Tibial artery (tissue), 4 donors: ENCODE measurements at regions not wholly inside any gene's neighbourhood (a gene's known extent, or its start where the extent isn't known, plus 50 kb on each side); places are given as distances from the start of the nearest gene placed in this dataset.
A peak's percentile ranks its signal among the peaks of the same experiment; 100 is the strongest.

Source experiments
- DNase-seq, 2 donors: peaks; one replicate each; pipeline ENCODE4 v3.0.0-alpha.2; 2019
- H3K27ac ChIP-seq, 2 donors: fragments of 200-600 bp; sonication (generic) in 1 of 2; 1 replicate in 1 of 2; 2 replicates in 1 of 2; pipeline ENCODE4 v1.5.1; 2018 to 2019; ENCODE audit warnings: mild to moderate bottlenecking in 1 of 2
- H3K27me3 ChIP-seq, 2 donors: fragments of 200-600 bp; sonication (generic) in 1 of 2; one replicate each; pipeline versions ENCODE4 v1.5.1 to v1.6.0; 2016 to 2019
- H3K36me3 ChIP-seq, 3 donors: fragments of 200-600 bp; sonication (generic) in 2 of 3; one replicate each; pipeline ENCODE4 v1.5.1; 2016 to 2019; ENCODE audit warnings: mild to moderate bottlenecking in 2 of 3
- H3K4me1 ChIP-seq, 4 donors: fragments of 200-600 bp; sonication (generic) in 2 of 4; 1 replicate in 3 of 4; 2 replicates in 1 of 4; pipeline ENCODE4 v1.5.1; 2016 to 2019
- H3K4me3 ChIP-seq, 2 donors: fragments of 200-600 bp; sonication (generic) in 1 of 2; 1 replicate in 1 of 2; 2 replicates in 1 of 2; pipeline ENCODE4 v1.5.1; 2018 to 2019; ENCODE audit warnings: mild to moderate bottlenecking in 2 of 2
- H3K9me3 ChIP-seq, 3 donors: fragments of 200-600 bp; sonication (generic) in 1 of 3; one replicate each; pipeline ENCODE4 v1.5.1; 2016 to 2019
- intact Hi-C: fragments of 100-400 bp; cut with DNase I; formaldehyde crosslinking; loops from one replicate; pipeline ENCODE4 v1.15.0; 2023; ENCODE audit warnings: low total_unique reads
- TF ChIP-seq, protein P1 (sequence below), 2 experiments: fragments of 200-600 bp in 1 of 2; fragments of 450-650 bp in 1 of 2; IDR thresholded peaks; one replicate each; pipeline ENCODE4 v1.5.1; 2017 to 2019; ENCODE audit warnings: antibody characterized with exemption in 2 of 2, mild to moderate bottlenecking in 1 of 2, moderate library complexity in 1 of 2

DNA sequence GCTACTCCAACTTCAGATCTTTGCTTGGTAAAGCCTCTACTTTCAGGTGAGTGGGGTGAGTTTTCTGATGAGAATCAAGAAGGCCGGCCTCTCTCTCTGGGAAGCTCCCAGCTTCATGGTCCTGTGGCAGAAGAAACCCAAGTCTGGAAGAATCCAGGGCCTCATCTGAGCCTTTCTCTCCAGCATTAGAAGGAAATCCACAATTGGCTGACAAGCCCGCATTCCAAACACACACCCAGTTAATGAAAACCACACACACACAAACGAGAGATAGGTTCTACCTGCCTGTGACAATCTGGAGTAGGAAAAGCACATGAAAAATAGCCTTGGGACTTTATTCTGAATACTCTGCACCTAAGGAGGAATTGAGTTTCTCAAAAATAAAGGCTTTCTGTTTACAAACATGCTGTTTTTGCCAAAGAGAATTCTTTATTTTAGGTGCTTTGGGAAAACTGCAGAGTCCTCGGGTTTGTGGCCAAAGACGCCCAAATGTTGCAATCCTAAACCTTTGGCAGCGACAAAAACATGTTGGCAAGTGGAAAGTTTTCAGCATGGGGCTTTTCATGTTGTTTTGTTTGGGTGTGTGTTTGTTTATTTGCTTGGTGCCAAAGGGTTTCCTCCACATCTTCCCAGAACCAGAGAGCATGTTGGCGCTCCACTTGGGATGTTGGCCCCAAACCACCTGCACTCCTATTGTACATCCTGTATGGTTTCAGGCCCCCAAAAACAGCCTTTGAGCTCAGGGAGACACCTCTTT, 216.2 kb downstream of the SETD4 start:
- TF ChIP-seq, protein P1, sequence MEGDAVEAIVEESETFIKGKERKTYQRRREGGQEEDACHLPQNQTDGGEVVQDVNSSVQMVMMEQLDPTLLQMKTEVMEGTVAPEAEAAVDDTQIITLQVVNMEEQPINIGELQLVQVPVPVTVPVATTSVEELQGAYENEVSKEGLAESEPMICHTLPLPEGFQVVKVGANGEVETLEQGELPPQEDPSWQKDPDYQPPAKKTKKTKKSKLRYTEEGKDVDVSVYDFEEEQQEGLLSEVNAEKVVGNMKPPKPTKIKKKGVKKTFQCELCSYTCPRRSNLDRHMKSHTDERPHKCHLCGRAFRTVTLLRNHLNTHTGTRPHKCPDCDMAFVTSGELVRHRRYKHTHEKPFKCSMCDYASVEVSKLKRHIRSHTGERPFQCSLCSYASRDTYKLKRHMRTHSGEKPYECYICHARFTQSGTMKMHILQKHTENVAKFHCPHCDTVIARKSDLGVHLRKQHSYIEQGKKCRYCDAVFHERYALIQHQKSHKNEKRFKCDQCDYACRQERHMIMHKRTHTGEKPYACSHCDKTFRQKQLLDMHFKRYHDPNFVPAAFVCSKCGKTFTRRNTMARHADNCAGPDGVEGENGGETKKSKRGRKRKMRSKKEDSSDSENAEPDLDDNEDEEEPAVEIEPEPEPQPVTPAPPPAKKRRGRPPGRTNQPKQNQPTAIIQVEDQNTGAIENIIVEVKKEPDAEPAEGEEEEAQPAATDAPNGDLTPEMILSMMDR (IDR thresholded peaks at IDR 0.05): no peak
- Histone ChIP-seq H3K9me3 (no peaks in the 10 kb centered on the region), H3K27ac (peak overlapping the region; percentile 26 to 28), H3K4me1 (peaks cover 0 to 11% (median 1%) of the 10 kb centered on the region in 4 donors), H3K4me3 (no peak overlapping the region), H3K27me3 (no peaks in the 10 kb centered on the region), H3K36me3 (no peaks in the 10 kb centered on the region)
- peak in 1 of 2 donors; percentile 48 for DNase-seq
- intact Hi-C loops: loop anchor here (10.0 kb wide), 1 partner anchor 959 kb away; no protein-coding TSS in a partner anchor

DNA sequence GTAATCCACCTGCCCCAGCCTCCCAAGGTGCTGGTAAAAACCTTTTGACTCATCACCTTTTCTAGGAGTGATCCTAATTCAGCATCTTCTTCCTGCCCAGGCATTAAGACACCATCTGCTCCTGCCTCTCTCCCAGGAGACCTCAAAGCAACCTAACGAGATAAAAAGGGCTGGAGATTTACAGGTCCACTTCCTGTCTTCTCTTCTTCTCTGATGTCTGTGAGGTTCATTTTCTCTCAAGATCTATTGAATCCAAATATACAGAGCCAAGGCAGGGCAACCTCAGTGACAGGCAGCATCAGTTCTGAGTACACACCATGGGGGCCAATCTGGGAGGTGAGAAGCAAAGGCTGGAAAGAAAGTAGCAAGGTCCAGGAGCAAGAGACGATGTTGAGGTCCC, 219.4 kb downstream of the SETD4 start:
- H3K27ac ChIP-seq: no peak overlapping the region
- DNase-seq: no peak
- H3K27me3 ChIP-seq: no peaks in the 10 kb centered on the region
- no peak overlapping the region for H3K4me3 ChIP-seq
- TF ChIP-seq, protein P1 (IDR thresholded peaks at IDR 0.05): no peak
- intact Hi-C loops: loop anchor here (10.0 kb wide), 1 partner anchor 956 kb away; no protein-coding TSS in a partner anchor
- H3K9me3 ChIP-seq: no peaks in the 10 kb centered on the region
- peaks cover 0 to 6% (median 2%) of the 10 kb centered on the region in 4 donors for H3K4me1 ChIP-seq
- no peaks in the 10 kb centered on the region for H3K36me3 ChIP-seq

DNA sequence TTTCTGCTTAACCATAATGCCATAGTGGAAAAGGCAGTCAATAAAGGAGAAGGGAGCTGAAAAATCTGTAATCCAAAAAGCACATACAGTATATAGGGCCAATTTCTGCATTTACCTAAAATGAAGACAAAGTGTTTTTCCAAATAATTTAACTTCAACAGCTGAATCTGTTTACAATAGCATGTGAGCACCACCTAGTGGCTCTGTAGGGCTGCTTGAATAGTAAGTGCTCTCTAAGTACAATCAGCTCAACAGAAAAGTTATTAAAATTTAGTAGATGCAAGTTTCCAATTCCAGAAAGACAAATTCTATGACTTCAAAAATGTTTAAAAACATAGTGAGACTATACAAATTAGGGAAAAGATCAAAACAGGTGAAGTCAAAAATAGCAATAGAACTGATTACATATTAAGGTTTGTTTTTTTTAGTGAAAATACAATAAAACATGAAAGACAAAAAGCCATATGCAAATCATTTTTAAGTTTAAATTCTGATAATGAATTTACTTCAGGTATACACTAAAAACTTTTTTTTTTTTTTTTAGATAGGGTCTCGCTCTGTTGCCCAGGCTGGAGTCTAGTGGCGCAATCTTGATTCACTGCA, 220.0 kb downstream of the SETD4 start:
- no peaks in the 10 kb centered on the region for H3K36me3 ChIP-seq
- peaks cover 0 to 6% (median 2%) of the 10 kb centered on the region in 4 donors for H3K4me1 ChIP-seq
- TF ChIP-seq, protein P1 (IDR thresholded peaks at IDR 0.05): peak; percentile 74 to 76
- H3K4me3 ChIP-seq: no peak overlapping the region
- no peak overlapping the region for H3K27ac ChIP-seq
- intact Hi-C loops: loop anchor here (10.0 kb wide), 1 partner anchor 955 kb away; no protein-coding TSS in a partner anchor
- H3K27me3 ChIP-seq: no peaks in the 10 kb centered on the region
- DNase-seq: peak in 1 of 2 donors; percentile 79
- H3K9me3 ChIP-seq: no peaks in the 10 kb centered on the region

DNA sequence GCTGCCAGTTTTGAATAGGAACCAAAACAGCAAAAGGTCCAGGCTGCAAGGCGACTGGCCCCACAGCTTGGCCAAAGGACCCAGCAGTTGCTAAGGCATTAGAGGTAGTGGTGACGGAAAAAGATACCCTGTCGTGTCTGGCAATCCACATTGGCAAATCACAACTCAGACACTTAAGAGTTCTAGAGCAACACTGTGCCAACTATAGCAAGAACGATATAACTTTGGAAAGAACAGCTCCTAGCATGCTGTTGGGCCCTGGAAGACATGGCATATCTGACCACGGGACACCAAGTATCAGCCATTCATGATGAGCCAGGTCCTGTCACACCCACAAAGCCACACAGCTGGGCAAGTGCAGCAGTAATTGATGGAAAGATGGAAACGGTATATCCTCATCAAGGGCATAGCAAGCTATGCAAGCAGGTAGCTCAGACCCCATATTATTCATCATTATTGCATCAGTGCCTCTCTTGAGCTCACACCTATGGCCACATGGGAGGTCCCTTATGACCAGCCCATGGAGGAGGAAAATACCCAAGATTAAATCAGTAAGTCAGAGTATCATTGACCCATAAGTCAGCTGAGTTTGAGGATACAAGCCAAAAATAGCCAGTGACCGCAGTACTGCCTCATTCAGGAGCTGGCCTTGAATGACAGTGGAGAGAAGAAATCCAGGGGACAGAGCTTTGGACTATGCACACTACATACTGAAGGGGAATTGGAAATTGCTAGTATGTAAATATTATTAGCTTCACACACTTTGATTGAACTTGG, 221.2 kb downstream of the SETD4 start:
- no peaks in the 10 kb centered on the region for H3K36me3 ChIP-seq
- intact Hi-C loops: loop anchor here (5.0 kb wide), 1 partner anchor 1092 kb away; no protein-coding TSS in a partner anchor
- peak overlapping the region in 1 of 2 donors; percentile 15 for H3K27ac ChIP-seq
- TF ChIP-seq, protein P1 (IDR thresholded peaks at IDR 0.05): no peak
- H3K4me3 ChIP-seq: no peak overlapping the region
- H3K9me3 ChIP-seq: no peaks in the 10 kb centered on the region
- peaks cover 0 to 4% (median 1%) of the 10 kb centered on the region in 4 donors for H3K4me1 ChIP-seq
- no peak for DNase-seq
- no peaks in the 10 kb centered on the region for H3K27me3 ChIP-seq

DNA sequence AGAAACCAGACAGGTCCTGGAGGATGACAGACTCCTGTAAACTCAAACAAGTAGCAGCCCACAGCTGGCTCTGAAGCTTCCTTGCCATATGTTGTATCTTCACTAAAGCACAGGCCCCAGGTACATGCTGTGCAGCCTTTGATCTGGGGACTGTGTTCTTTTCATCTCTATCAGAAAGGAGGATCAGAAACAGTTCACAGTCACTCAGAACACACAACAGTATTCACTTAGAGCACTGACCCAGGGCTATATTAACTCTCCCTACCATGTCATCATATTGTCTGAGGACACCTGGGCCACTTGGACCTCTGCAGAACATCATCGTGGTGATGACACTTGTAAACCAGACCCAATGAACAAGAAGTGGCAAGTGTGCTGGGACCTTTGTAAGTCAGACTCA, 222.0 kb downstream of the SETD4 start:
- intact Hi-C loops: loop anchor here (5.0 kb wide), 1 partner anchor 1091 kb away; no protein-coding TSS in a partner anchor
- H3K9me3 ChIP-seq: no peaks in the 10 kb centered on the region
- H3K27me3 ChIP-seq: no peaks in the 10 kb centered on the region
- no peak overlapping the region for H3K4me3 ChIP-seq
- TF ChIP-seq, protein P1 (IDR thresholded peaks at IDR 0.05): no peak
- peaks cover 0 to 4% (median 0%) of the 10 kb centered on the region in 4 donors for H3K4me1 ChIP-seq
- DNase-seq: no peak
- H3K36me3 ChIP-seq: no peaks in the 10 kb centered on the region
- H3K27ac ChIP-seq: no peak overlapping the region
